K562 (cell line): ENCODE measurements at regions not wholly inside any gene's neighbourhood (a gene's known extent, or its start where the extent isn't known, plus 50 kb on each side); places are given as distances from the start of the nearest gene placed in this dataset.
A peak's percentile ranks its signal among the peaks of the same experiment; 100 is the strongest.

Source experiments
- ATAC-seq: fragments of 200-7000 bp; cut with Tn5 transposase; 3 replicates; pipeline ENCODE4 v1.9.1; 2020; ENCODE audit warnings: moderate library complexity
- BruUV-seq: library from RNA; stranded (reverse); fragments of 400-500 nt; replicated peaks from 2 replicates; lab custom pipeline; 2021; lab: Mats Ljungman, UMichigan
- CTCF ChIA-PET: fragments of 300-600 bp; formaldehyde crosslinking; extraction: SDS; loops from one replicate; lab custom pipeline; 2021; ENCODE audit warnings: low intra/inter-chr PET ratio; lab: Yijun Ruan, JAX
- POLR2A ChIA-PET: fragments of 300-600, 350-650 bp; sonication (Branson Sonifier 250); formaldehyde crosslinking; extraction: SDS; loops from one replicate; lab custom pipeline; 2021; ENCODE audit warnings: antibody characterized with exemption, inconsistent platforms; lab: Yijun Ruan, JAX
- DNase-seq, 4 experiments: peaks; one replicate each; pipeline versions ENCODE4 v3.0.0 to v3.0.0-alpha.2; 2011 to 2018; ENCODE audit warnings: low spot score in 3 of 4, mixed read lengths in 3 of 4; ENCODE audit errors: extremely low read depth in 1 of 4
- FAIRE-seq: peaks from 2 replicates; lab custom pipeline; 2011; peaks lifted over from hg19 to GRCh38; lab: Jason Lieb, UNC
- H2AFZ ChIP-seq: 2 replicates; pipeline ENCODE4 v1.6.0; 2011; ENCODE audit warnings: low read depth, low read length, control low read depth, inconsistent platforms
- H3K27ac ChIP-seq: fragments of 200-600 bp; 3 replicates; pipeline ENCODE4 v1.8.0; 2011; ENCODE audit warnings: low read depth, mild to moderate bottlenecking, control low read depth, inconsistent platforms, low read length, moderate library complexity, mixed read lengths; ENCODE audit errors: extremely low read depth
- H3K27me3 ChIP-seq, 2 experiments: fragments of 300-600 bp in 1 of 2; 2 replicates in 1 of 2; 3 replicates in 1 of 2; pipeline versions ENCODE4 v1.6.0 to v1.8.0; 2011; ENCODE audit warnings: inconsistent platforms in 2 of 2, low read length in 2 of 2, mild to moderate bottlenecking in 1 of 2, mixed read lengths in 1 of 2, moderate library complexity in 1 of 2; ENCODE audit not compliant: control insufficient read depth in 2 of 2, insufficient read depth in 2 of 2
- H3K36me3 ChIP-seq: fragments of 300-600 bp; 3 replicates; pipeline ENCODE4 v1.8.0; 2011; ENCODE audit warnings: mild to moderate bottlenecking, low read length, inconsistent platforms; ENCODE audit not compliant: control insufficient read depth, insufficient read depth
- H3K4me1 ChIP-seq, 2 experiments: fragments of 200-600 bp in 1 of 2; replicated peaks in 1 of 2; 2 replicates in 1 of 2; 3 replicates in 1 of 2; pipeline versions ENCODE4 v1.5.1 to v1.8.0; 2011; ENCODE audit warnings: inconsistent platforms in 2 of 2, low read length in 2 of 2, mild to moderate bottlenecking in 1 of 2, mixed read lengths in 1 of 2, moderate library complexity in 1 of 2; ENCODE audit not compliant: control insufficient read depth in 2 of 2, insufficient read depth in 2 of 2
- H3K4me2 ChIP-seq: 2 replicates; pipeline ENCODE4 v1.6.1; 2011; ENCODE audit warnings: low read length, control low read depth, inconsistent platforms, mixed read lengths; ENCODE audit not compliant: insufficient read depth
- H3K4me3 ChIP-seq: fragments of 200-600 bp; sonication (generic), shearing (Covaris generic); 2 replicates; pipeline ENCODE4 v1.5.1; 2016; ENCODE audit warnings: control low read depth, inconsistent platforms
- H3K79me2 ChIP-seq: fragments of 200-600 bp; 3 replicates; pipeline ENCODE4 v1.8.0; 2011; ENCODE audit warnings: low read length, inconsistent platforms; ENCODE audit not compliant: control insufficient read depth, insufficient read depth
- H3K9ac ChIP-seq, 2 experiments: 2 replicates each; pipeline versions ENCODE4 v1.6.0 to v1.6.1; 2011; ENCODE audit warnings: low read depth in 2 of 2, low read length in 2 of 2, control low read depth in 1 of 2, inconsistent platforms in 1 of 2, mild to moderate bottlenecking in 1 of 2, mixed read lengths in 1 of 2; ENCODE audit not compliant: insufficient read depth in 1 of 2
- H3K9me1 ChIP-seq: one replicate; pipeline ENCODE4 v1.6.0; 2011; ENCODE audit warnings: inconsistent platforms, mild to moderate bottlenecking, low read length, moderate library complexity; ENCODE audit not compliant: control insufficient read depth, insufficient read depth
- H3K9me3 ChIP-seq: replicated peaks from 2 replicates; pipeline ENCODE4 v1.5.1; 2011; ENCODE audit warnings: low read depth, low read length, inconsistent platforms; ENCODE audit not compliant: control insufficient read depth, insufficient read depth
- H4K20me1 ChIP-seq: replicated peaks from 2 replicates; pipeline ENCODE4 v1.6.1; 2011; ENCODE audit warnings: low read length, inconsistent platforms, mixed read lengths; ENCODE audit not compliant: control insufficient read depth, insufficient read depth
- BRF2 ChIP-seq: IDR thresholded peaks from 3 replicates; pipeline ENCODE4 v1.6.1; 2011; ENCODE audit warnings: borderline replicate concordance, mild to moderate bottlenecking; ENCODE audit not compliant: insufficient read length, insufficient read depth
- CLOCK ChIP-seq: fragments of 250-450 bp; sonication (Bioruptor Pico); IDR thresholded peaks from 2 replicates; pipeline ENCODE4 v1.4.0; 2020; ENCODE audit warnings: mild to moderate bottlenecking, moderate library complexity, borderline replicate concordance
- FOS ChIP-seq: IDR thresholded peaks from 3 replicates; pipeline ENCODE4 v1.6.1; 2011; ENCODE audit not compliant: insufficient read length; ENCODE audit errors: extremely low read depth
- KHSRP ChIP-seq: fragments of 450-650 bp; IDR thresholded peaks from 2 replicates; pipeline ENCODE4 v1.6.1; 2017
- NUFIP1 ChIP-seq: fragments of 450-650 bp; IDR thresholded peaks from 2 replicates; pipeline ENCODE4 v1.6.1; 2018; ENCODE audit not compliant: partially characterized antibody
- TFE3 ChIP-seq: fragments of 450-650 bp; formaldehyde crosslinking; IDR thresholded peaks from 2 replicates; pipeline ENCODE4 v1.4.0; 2020; ENCODE audit warnings: mild to moderate bottlenecking, mixed read lengths
- XRCC5 ChIP-seq: fragments of 200-400 bp; formaldehyde crosslinking; IDR thresholded peaks from 2 replicates; pipeline ENCODE4 v1.6.1; 2017; ENCODE audit warnings: low read depth, mild to moderate bottlenecking, low read length
- WGBS: fragments of 100-300 bp; shearing (Covaris generic); methylation state at CpG from one replicate; pipeline ENCODE4 v1.1.6; 2016; ENCODE audit warnings: low coverage, mixed read lengths; ENCODE audit not compliant: insufficient coverage; ENCODE audit errors: missing lambda C conversion rate; 5-methylcytosine and 5-hydroxymethylcytosine counted together
- in situ Hi-C: fragments of 300-500 bp; cut with MboI; formaldehyde crosslinking; loops from 4 replicates; pipeline ENCODE4 v1.15.0; 2018; ENCODE audit warnings: inconsistent platforms, mixed read lengths
- intact Hi-C: fragments of 100-400 bp; cut with micrococcal nuclease; formaldehyde crosslinking; loops from 2 replicates; pipeline ENCODE4 v1.14.2; 2022

- TF ChIP-seq BRF2 (no peak), CLOCK (CRISPR knock-in tag) (no peak), XRCC5 (no peak)
Measured at GRCh38 chr3:107271787-107272387, 105.4 kb upstream of the CCDC54 start (continued).

GRCh38 chr3:107272471-107272870, 104.8 kb upstream of the CCDC54 start:
- TF ChIP-seq TFE3 (peak; percentile 26; the same call in 1 of the 2 replicates), KHSRP (no peak), NUFIP1 (no peak), FOS (no peak)
- no peak overlapping the region for H3K27ac ChIP-seq
- no peaks in the 10 kb centered on the region for H3K9me1 ChIP-seq
- no peaks in the 10 kb centered on the region for H4K20me1 ChIP-seq
- no peaks in the 10 kb centered on the region for H3K27me3 ChIP-seq
- no peak for DNase-seq
- H3K9ac ChIP-seq: no peak overlapping the region
- no peak overlapping the region for H3K4me2 ChIP-seq
- no peak overlapping the region for H2AFZ ChIP-seq
- no peaks in the 10 kb centered on the region for H3K4me1 ChIP-seq
- H3K79me2 ChIP-seq: no peaks in the 10 kb centered on the region
- intact Hi-C loops (loop anchor here (5.0 kb wide), 1 partner anchor 270 kb away; no protein-coding TSS in a partner anchor), in situ Hi-C loops (no loop called here)
- BruUV-seq: no TSS peak
- no peaks in the 10 kb centered on the region for H3K36me3 ChIP-seq
- H3K4me3 ChIP-seq: no peak overlapping the region
- no peaks in the 10 kb centered on the region for H3K9me3 ChIP-seq
- ChIA-PET POLR2A (interaction anchor here (0.7 kb wide), 1 partner anchor 12 kb away, joined by 3 read pairs; no protein-coding TSS in a partner anchor), CTCF (interaction anchor here (0.6 to 1.2 kb wide), 2 partner anchors 216 to 271 kb away, joined by 3 to 7 read pairs; no protein-coding TSS in a partner anchor)
- no peak for ATAC-seq
- FAIRE-seq: no peak
- WGBS: 0% methylated on average over 2 of the region's 2 CpGs
